IPS-18a (cell line): ENCODE measurements at regions not wholly inside any gene's neighbourhood (a gene's known extent, or its start where the extent isn't known, plus 50 kb on each side); places are given as distances from the start of the nearest gene placed in this dataset.

ENCODE experiments used
- H3K27ac ChIP-seq: one replicate; pipeline ENCODE4 v1.5.1; 2013; ENCODE audit warnings: low read length
- H3K27me3 ChIP-seq: one replicate; pipeline ENCODE4 v1.6.1; 2013; ENCODE audit warnings: mild to moderate bottlenecking, low read length; ENCODE audit not compliant: control insufficient read depth, insufficient read depth
- H3K36me3 ChIP-seq: one replicate; pipeline ENCODE4 v1.6.1; 2013; ENCODE audit warnings: low read depth, low read length; ENCODE audit not compliant: control insufficient read depth
- H3K4me1 ChIP-seq: one replicate; pipeline ENCODE4 v1.6.1; 2013; ENCODE audit warnings: low read depth, low read length; ENCODE audit not compliant: control insufficient read depth
- H3K4me3 ChIP-seq: one replicate; pipeline ENCODE4 v1.5.1; 2013; ENCODE audit warnings: low read length
- H3K9ac ChIP-seq: one replicate; pipeline ENCODE4 v1.6.1; 2013; ENCODE audit warnings: mild to moderate bottlenecking, low read length, moderate library complexity
- H3K9me3 ChIP-seq: one replicate; pipeline ENCODE4 v1.6.1; 2013; ENCODE audit warnings: low read depth, low read length; ENCODE audit not compliant: control insufficient read depth

DNA sequence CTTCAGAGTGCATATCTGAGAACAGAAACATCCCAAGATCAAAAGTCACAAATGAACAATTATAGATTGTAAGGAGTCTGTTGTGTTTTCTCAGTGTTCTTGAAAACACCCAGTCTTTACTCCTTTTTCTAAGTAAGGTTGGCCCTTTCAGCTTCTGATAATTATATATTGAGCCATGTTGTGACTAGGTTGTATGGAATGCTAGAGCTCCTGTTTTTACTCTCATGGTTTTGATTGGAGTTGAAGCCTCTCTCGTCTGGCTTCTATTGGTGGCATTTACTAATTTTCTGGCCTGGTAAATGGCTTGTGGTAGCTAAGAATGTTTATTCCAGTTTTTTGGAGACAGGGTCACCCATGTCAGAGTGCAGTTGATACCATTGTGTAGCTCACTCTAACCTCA lies 84.7 kb downstream of the NDUFS5 start:
- H3K4me1 ChIP-seq: peaks cover 34% of the 10 kb centered on the region
- H3K27ac ChIP-seq: no peak overlapping the region
- no peaks in the 10 kb centered on the region for H3K9me3 ChIP-seq
- no peak overlapping the region for H3K4me3 ChIP-seq
- no peak overlapping the region for H3K9ac ChIP-seq
- H3K27me3 ChIP-seq: no peaks in the 10 kb centered on the region
- no peaks in the 10 kb centered on the region for H3K36me3 ChIP-seq

DNA sequence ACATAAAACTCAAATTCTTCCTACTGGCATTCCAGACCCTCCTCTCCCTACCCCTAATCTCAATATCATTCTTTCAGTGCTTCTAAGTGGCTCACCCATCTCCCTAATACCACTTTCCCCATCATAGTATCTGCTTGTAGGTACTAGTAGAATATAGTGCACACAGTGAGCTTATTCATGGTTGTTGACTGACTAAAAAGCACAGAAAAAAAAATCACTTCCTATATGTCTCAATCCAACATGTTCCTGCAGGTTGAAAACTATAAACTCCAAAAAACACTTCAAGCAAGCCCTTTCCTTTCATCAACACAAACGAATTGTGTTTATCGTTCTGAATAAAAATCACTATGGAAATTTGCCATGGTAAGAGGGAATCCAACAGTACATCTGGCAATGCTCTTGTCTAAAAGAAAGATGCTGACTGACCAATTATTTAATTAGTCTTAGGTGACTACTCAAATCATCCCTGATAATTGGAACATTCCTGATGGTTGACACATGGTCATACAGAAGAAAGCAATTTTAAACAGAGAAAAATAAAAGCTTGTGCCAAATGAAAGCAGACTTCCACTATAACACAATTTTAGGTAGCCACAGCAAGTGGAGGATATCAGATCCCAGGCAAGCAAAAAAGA lies 87.1 kb downstream of the NDUFS5 start:
- Histone ChIP-seq H3K27ac (no peak overlapping the region), H3K4me3 (no peak overlapping the region), H3K9ac (no peak overlapping the region), H3K36me3 (no peaks in the 10 kb centered on the region), H3K9me3 (no peaks in the 10 kb centered on the region), H3K4me1 (peaks cover 14% of the 10 kb centered on the region), H3K27me3 (no peaks in the 10 kb centered on the region)

GRCh38 chr1:39115271-39116110 lies 89.0 kb upstream of the MACF1 start:
- H3K4me3 ChIP-seq: no peak overlapping the region
- H3K9ac ChIP-seq: no peak overlapping the region
- no peaks in the 10 kb centered on the region for H3K36me3 ChIP-seq
- peaks cover 8% of the 10 kb centered on the region for H3K4me1 ChIP-seq
- no peak overlapping the region for H3K27ac ChIP-seq
- H3K27me3 ChIP-seq: no peaks in the 10 kb centered on the region
- H3K9me3 ChIP-seq: no peaks in the 10 kb centered on the region

DNA sequence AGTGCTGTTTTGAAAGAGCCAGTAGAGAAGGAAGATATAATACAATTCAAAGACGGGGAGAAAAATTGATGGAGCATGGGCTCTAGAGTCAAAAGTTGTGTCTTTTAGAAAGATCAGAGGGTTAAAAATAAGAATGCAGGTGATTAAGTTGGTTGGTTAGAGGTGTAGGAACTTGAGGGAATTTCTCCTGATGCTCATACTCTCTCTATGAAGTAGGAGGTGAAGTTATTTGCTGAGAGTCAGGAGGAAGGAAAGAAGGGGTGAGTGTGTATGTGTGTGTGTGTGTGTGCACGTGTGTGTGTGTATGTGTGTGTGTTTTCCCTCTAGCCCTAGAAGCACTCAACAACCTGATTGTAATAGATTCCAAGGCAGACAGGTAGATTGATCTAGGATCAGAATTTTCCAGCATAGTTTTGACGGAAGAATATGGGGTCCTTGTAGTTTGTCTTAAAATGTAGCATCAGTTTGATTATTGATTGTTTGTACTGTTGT lies 88.3 kb upstream of the MACF1 start:
- no peak overlapping the region for H3K27ac ChIP-seq
- no peaks in the 10 kb centered on the region for H3K9me3 ChIP-seq
- H3K4me1 ChIP-seq: peaks cover 8% of the 10 kb centered on the region
- no peaks in the 10 kb centered on the region for H3K27me3 ChIP-seq
- H3K4me3 ChIP-seq: no peak overlapping the region
- no peak overlapping the region for H3K9ac ChIP-seq
- no peaks in the 10 kb centered on the region for H3K36me3 ChIP-seq

- H3K27ac ChIP-seq: no peak overlapping the region
- H3K27me3 ChIP-seq: no peaks in the 10 kb centered on the region
- H3K4me3 ChIP-seq: no peak overlapping the region
- no peaks in the 10 kb centered on the region for H3K36me3 ChIP-seq
- peaks cover 4% of the 10 kb centered on the region for H3K4me1 ChIP-seq
- no peak overlapping the region for H3K9ac ChIP-seq
- no peaks in the 10 kb centered on the region for H3K9me3 ChIP-seq
These were observed 87.4 kb upstream of the MACF1 start for GRCh38 chr1:39116860-39117728.

GRCh38 chr1:39117899-39118450 lies 86.5 kb upstream of the MACF1 start:
- no peak overlapping the region for H3K9ac ChIP-seq
- H3K4me1 ChIP-seq: peaks cover 4% of the 10 kb centered on the region
- no peak overlapping the region for H3K27ac ChIP-seq
- peaks cover 3% of the 10 kb centered on the region for H3K36me3 ChIP-seq
- H3K4me3 ChIP-seq: no peak overlapping the region
- H3K27me3 ChIP-seq: no peaks in the 10 kb centered on the region
- no peaks in the 10 kb centered on the region for H3K9me3 ChIP-seq

DNA sequence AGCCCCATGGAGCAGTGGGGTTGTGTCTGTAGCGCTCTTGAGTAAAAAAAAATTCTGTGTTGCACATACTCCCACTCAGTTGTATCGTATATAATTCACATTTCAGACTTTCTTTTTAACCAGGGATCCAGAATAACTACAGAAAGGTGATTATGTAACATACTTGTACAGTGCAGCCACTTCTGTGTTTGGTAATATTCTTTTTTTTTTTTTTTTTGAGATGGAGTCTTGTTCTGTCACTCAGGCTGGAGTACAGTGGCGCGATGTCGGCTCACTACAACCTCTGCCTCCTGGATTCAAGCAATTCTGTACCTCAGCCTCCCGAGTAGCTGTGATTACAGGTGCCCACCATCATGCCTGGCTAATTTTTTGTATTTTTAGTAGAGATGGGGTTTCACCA lies 82.4 kb upstream of the MACF1 start:
- peaks cover 7% of the 10 kb centered on the region for H3K36me3 ChIP-seq
- H3K27me3 ChIP-seq: no peaks in the 10 kb centered on the region
- no peak overlapping the region for H3K9ac ChIP-seq
- no peak overlapping the region for H3K27ac ChIP-seq
- no peaks in the 10 kb centered on the region for H3K4me1 ChIP-seq
- no peak overlapping the region for H3K4me3 ChIP-seq
- H3K9me3 ChIP-seq: no peaks in the 10 kb centered on the region

DNA sequence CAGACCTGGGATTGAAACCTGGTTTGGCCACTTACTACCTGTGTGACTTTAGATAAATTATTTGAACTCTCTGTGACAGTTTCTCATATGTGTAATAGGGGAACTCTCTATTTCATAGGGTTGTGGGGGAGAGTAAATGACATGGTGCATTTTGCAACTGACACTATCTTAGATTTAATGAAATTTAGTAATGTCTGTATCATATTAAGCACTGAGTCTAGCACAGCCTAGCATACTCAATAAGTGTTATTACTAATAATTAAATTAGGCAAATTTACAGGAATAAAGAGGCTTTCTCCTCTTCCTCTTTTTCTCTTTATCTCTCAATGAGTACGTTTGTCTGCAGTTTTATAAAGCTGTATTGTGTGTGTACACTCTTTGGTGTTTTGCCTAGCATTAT lies 80.2 kb upstream of the MACF1 start:
- Histone ChIP-seq H3K36me3 (peaks cover 10% of the 10 kb centered on the region), H3K4me3 (no peak overlapping the region), H3K27me3 (no peaks in the 10 kb centered on the region), H3K9ac (no peak overlapping the region), H3K9me3 (no peaks in the 10 kb centered on the region), H3K27ac (no peak overlapping the region), H3K4me1 (peaks cover 2% of the 10 kb centered on the region)

GRCh38 chr1:39127513-39127912 lies 77.0 kb upstream of the MACF1 start:
- no peak overlapping the region for H3K4me3 ChIP-seq
- peaks cover 9% of the 10 kb centered on the region for H3K36me3 ChIP-seq
- H3K4me1 ChIP-seq: peaks cover 27% of the 10 kb centered on the region
- no peaks in the 10 kb centered on the region for H3K27me3 ChIP-seq
- no peak overlapping the region for H3K27ac ChIP-seq
- H3K9ac ChIP-seq: no peak overlapping the region
- H3K9me3 ChIP-seq: no peaks in the 10 kb centered on the region

DNA sequence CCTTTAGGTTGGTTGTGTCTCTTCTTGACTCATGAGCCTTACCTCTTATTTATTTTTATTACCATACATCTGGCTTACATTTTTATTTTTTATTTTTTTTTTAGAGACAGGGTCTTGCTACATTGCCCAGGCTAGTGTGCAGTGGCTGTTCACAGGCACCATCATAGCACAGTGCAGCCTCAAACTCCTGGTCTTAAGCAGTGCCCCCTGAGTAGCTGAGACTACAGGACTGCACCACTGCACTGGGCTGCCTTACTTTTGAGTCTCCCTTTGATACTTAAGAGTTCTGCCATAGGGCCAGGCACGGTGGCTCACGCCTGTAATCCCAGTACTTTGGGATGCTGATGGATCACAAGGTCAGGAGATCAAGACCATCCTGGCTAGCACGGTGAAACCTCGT lies 76.4 kb upstream of the MACF1 start:
- no peak overlapping the region for H3K27ac ChIP-seq

GRCh38 chr1:39128959-39129358 lies 75.5 kb upstream of the MACF1 start:
- Histone ChIP-seq H3K9me3 (no peaks in the 10 kb centered on the region), H3K9ac (no peak overlapping the region), H3K27me3 (no peaks in the 10 kb centered on the region), H3K36me3 (peaks cover 7% of the 10 kb centered on the region), H3K27ac (no peak overlapping the region), H3K4me3 (no peak overlapping the region), H3K4me1 (peaks cover 40% of the 10 kb centered on the region)

More for the DNA sequence above, 76.4 kb upstream of the MACF1 start:
- Histone ChIP-seq H3K9me3 (no peaks in the 10 kb centered on the region), H3K36me3 (peaks cover 7% of the 10 kb centered on the region), H3K9ac (no peak overlapping the region), H3K4me3 (no peak overlapping the region), H3K27me3 (no peaks in the 10 kb centered on the region), H3K4me1 (peaks cover 33% of the 10 kb centered on the region)
